IMR-90 (cell line): ENCODE measurements at regions not wholly inside any gene's neighbourhood (a gene's known extent, or its start where the extent isn't known, plus 50 kb on each side); places are given as distances from the start of the nearest gene placed in this dataset.

Source experiments
- ATAC-seq: fragments of 200-7000 bp; cut with Tn5 transposase; 2 replicates; pipeline ENCODE4 v1.9.1; 2020; ENCODE audit warnings: low read depth, mild to moderate bottlenecking, moderate library complexity
- BruUV-seq: library from RNA; stranded (reverse); fragments of 400-500 nt; replicated peaks from 2 replicates; lab custom pipeline; 2021; lab: Mats Ljungman, UMichigan
- CTCF ChIA-PET: fragments of 300-600 bp; formaldehyde crosslinking; extraction: SDS; loops from one replicate; lab custom pipeline; 2021; ENCODE audit warnings: antibody characterized with exemption; lab: Yijun Ruan, JAX
- POLR2A ChIA-PET: fragments of 300-600 bp; sonication (Branson Sonifier 250); formaldehyde crosslinking; loops from one replicate; lab custom pipeline; 2022; ENCODE audit warnings: antibody characterized with exemption; ENCODE audit not compliant: unreplicated experiment; lab: Charles Lee
- DNase-seq: peaks from one replicate; pipeline ENCODE4 v3.0.0; 2013
- H2AFZ ChIP-seq: replicated peaks from 2 replicates; pipeline ENCODE3; 2013; ENCODE audit warnings: low read length, mild to moderate bottlenecking; ENCODE audit not compliant: poor library complexity
- H2AK5ac ChIP-seq: 2 replicates; pipeline ENCODE4 v1.6.1; 2013; ENCODE audit warnings: low read depth, low read length, inconsistent platforms
- H2AK9ac ChIP-seq: replicated peaks from 2 replicates; pipeline ENCODE3; 2013; ENCODE audit warnings: mild to moderate bottlenecking, low read depth, low read length, moderate library complexity; ENCODE audit not compliant: poor library complexity
- H2BK120ac ChIP-seq: 2 replicates; pipeline ENCODE4 v1.6.1; 2013; ENCODE audit warnings: low read depth, low read length, inconsistent platforms
- H2BK15ac ChIP-seq: 3 replicates; pipeline ENCODE4 v1.6.1; 2013; ENCODE audit warnings: low read depth, low read length, inconsistent platforms
- H2BK20ac ChIP-seq: 2 replicates; pipeline ENCODE4 v1.6.1; 2013; ENCODE audit warnings: low read depth, mild to moderate bottlenecking, inconsistent platforms, low read length, moderate library complexity
- H2BK5ac ChIP-seq: 2 replicates; pipeline ENCODE4 v1.6.1; 2013; ENCODE audit warnings: mild to moderate bottlenecking, low read depth, low read length, inconsistent platforms; ENCODE audit not compliant: poor library complexity, severe bottlenecking
- H3K14ac ChIP-seq: replicated peaks from 2 replicates; pipeline ENCODE4 v1.6.1; 2013; ENCODE audit warnings: low read depth, low read length, inconsistent platforms
- H3K18ac ChIP-seq: 2 replicates; pipeline ENCODE4 v1.6.1; 2013; ENCODE audit warnings: low read depth, low read length, control low read depth
- H3K23ac ChIP-seq: 2 replicates; pipeline ENCODE4 v1.6.1; 2013; ENCODE audit warnings: low read depth, low read length, inconsistent platforms
- H3K27ac ChIP-seq: 2 replicates; pipeline ENCODE4 v1.5.1; 2013; ENCODE audit warnings: mild to moderate bottlenecking, control low read depth, low read length; ENCODE audit not compliant: insufficient read depth
- H3K27me3 ChIP-seq: 2 replicates; pipeline ENCODE4 v1.6.1; 2013; ENCODE audit warnings: low read length; ENCODE audit not compliant: control insufficient read depth, insufficient read depth
- H3K36me3 ChIP-seq: 2 replicates; pipeline ENCODE4 v1.6.1; 2013; ENCODE audit warnings: low read length, mixed read lengths; ENCODE audit not compliant: control insufficient read depth, insufficient read depth
- H3K4ac ChIP-seq: 2 replicates; pipeline ENCODE4 v1.6.1; 2013; ENCODE audit warnings: low read depth, low read length, inconsistent platforms
- H3K4me1 ChIP-seq: 2 replicates; pipeline ENCODE4 v1.6.1; 2013; ENCODE audit warnings: low read length, mixed read lengths; ENCODE audit not compliant: control insufficient read depth, insufficient read depth
- H3K4me2 ChIP-seq: 2 replicates; pipeline ENCODE4 v1.6.1; 2013; ENCODE audit warnings: low read depth, mild to moderate bottlenecking, control low read depth, low read length, moderate library complexity
- H3K4me3 ChIP-seq: 2 replicates; pipeline ENCODE4 v1.5.1; 2013; ENCODE audit warnings: low read depth, mild to moderate bottlenecking, control low read depth, low read length, moderate library complexity; ENCODE audit not compliant: insufficient read depth
- H3K56ac ChIP-seq: 2 replicates; pipeline ENCODE4 v1.6.1; 2013; ENCODE audit warnings: low read length, inconsistent platforms; ENCODE audit not compliant: insufficient read depth; ENCODE audit errors: extremely low read depth
- H3K79me1 ChIP-seq, 2 experiments: 2 replicates each; pipeline ENCODE4 v1.6.1; 2013; ENCODE audit warnings: low read length in 2 of 2, inconsistent platforms in 1 of 2, low read depth in 1 of 2
- H3K9ac ChIP-seq: 2 replicates; pipeline ENCODE4 v1.6.1; 2013; ENCODE audit warnings: low read depth, low read length, control low read depth
- H3K9me1 ChIP-seq: 2 replicates; pipeline ENCODE4 v1.6.1; 2013; ENCODE audit warnings: low read length, inconsistent platforms; ENCODE audit not compliant: insufficient read depth
- H3K9me3 ChIP-seq: 2 replicates; pipeline ENCODE4 v1.6.1; 2013; ENCODE audit warnings: low read length; ENCODE audit not compliant: control insufficient read depth, insufficient read depth
- H4K20me1 ChIP-seq: 2 replicates; pipeline ENCODE4 v1.6.1; 2013; ENCODE audit warnings: low read length, inconsistent platforms; ENCODE audit not compliant: insufficient read depth
- H4K5ac ChIP-seq: 2 replicates; pipeline ENCODE4 v1.6.1; 2013; ENCODE audit warnings: mild to moderate bottlenecking, low read depth, low read length, control low read depth
- H4K8ac ChIP-seq, 2 experiments: 2 replicates each; pipeline ENCODE4 v1.6.1; 2013; ENCODE audit warnings: low read depth in 2 of 2, low read length in 2 of 2, control low read depth in 1 of 2, inconsistent platforms in 1 of 2
- H4K91ac ChIP-seq: 2 replicates; pipeline ENCODE4 v1.6.1; 2013; ENCODE audit warnings: low read depth, low read length, inconsistent platforms; ENCODE audit not compliant: insufficient read depth
- BHLHE40 ChIP-seq: fragments of 150-350 bp; IDR thresholded peaks from 2 replicates; pipeline ENCODE4 v1.6.1; 2016; ENCODE audit warnings: mild to moderate bottlenecking, low read depth, low read length
- CEBPB ChIP-seq: IDR thresholded peaks from 2 replicates; pipeline ENCODE4 v1.6.1; 2012; ENCODE audit warnings: low read depth, low read length, improper control_type of control experiment
- CHD1 ChIP-seq: IDR thresholded peaks from 2 replicates; pipeline ENCODE4 v1.6.1; 2012; ENCODE audit warnings: low read depth, low read length, improper control_type of control experiment
- ELK1 ChIP-seq: fragments of 150-350 bp; IDR thresholded peaks from 2 replicates; pipeline ENCODE4 v1.6.1; 2016; ENCODE audit warnings: low read depth, mild to moderate bottlenecking, low read length, moderate library complexity, borderline replicate concordance
- MXI1 ChIP-seq: IDR thresholded peaks from 2 replicates; pipeline ENCODE4 v1.6.1; 2012; ENCODE audit warnings: low read depth, mild to moderate bottlenecking, low read length, moderate library complexity, borderline replicate concordance
- RCOR1 ChIP-seq: IDR thresholded peaks from 2 replicates; pipeline ENCODE4 v1.6.1; 2012; ENCODE audit warnings: mild to moderate bottlenecking, low read length, improper control_type of control experiment; ENCODE audit not compliant: insufficient replicate concordance
- RFX5 ChIP-seq: IDR thresholded peaks from 2 replicates; pipeline ENCODE4 v1.8.0; 2012; ENCODE audit warnings: low read depth, mild to moderate bottlenecking, low read length, moderate library complexity
- SMC3 ChIP-seq: fragments of 150-350 bp; IDR thresholded peaks from 2 replicates; pipeline ENCODE4 v1.6.1; 2016; ENCODE audit warnings: low read depth, mild to moderate bottlenecking, antibody characterized with exemption, low read length, moderate library complexity
- USF2 ChIP-seq: fragments of 150-350 bp; IDR thresholded peaks from 2 replicates; pipeline ENCODE4 v1.6.1; 2017; ENCODE audit warnings: mild to moderate bottlenecking, antibody characterized with exemption, low read length, low read depth
- WGBS, 2 experiments: methylation state at CpG; one replicate each; pipeline versions ENCODE4 v1.1.5 to v1.1.7; 2013; ENCODE audit warnings: missing lambda C conversion rate in 2 of 2; ENCODE audit not compliant: insufficient read length in 1 of 2; ENCODE audit errors: extremely low coverage in 2 of 2; 5-methylcytosine and 5-hydroxymethylcytosine counted together
- dilution Hi-C: fragments of 300-500 bp; cut with HindIII; formaldehyde crosslinking; loops from one replicate; pipeline ENCODE4 v1.14.3; 2018; ENCODE audit warnings: low sequenced_read_pairs; ENCODE audit not compliant: unreplicated experiment
- in situ Hi-C: fragments of 300-500 bp; cut with MboI; formaldehyde crosslinking; loops from 3 replicates; pipeline ENCODE4 v1.14.3; 2019; ENCODE audit warnings: low sequenced_read_pairs, inconsistent platforms, mixed read lengths
- intact Hi-C: fragments of 100-400 bp; cut with micrococcal nuclease; formaldehyde crosslinking; loops from 2 replicates; pipeline ENCODE4 v1.10.0; 2022

DNA sequence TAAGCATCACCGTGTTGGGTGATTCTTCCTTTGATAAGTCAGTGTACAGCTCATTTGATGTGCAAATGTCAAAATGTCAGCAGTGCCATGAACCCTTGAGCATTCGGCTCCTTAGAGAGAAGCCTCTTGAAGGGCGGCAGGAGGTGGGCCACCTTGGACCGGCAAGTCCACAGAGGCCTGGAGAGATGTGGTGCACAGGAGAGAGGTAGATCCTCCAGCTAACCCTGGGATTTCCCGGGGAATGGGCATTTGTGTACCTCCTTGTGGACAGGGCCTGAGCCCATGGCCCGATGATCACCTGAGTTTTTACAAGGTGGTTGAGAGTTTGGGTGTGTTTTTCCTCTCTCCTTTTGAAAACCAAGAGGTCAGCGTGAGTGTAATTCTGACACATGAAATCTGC, 133.2 kb upstream of the RCN1 start:
- H3K14ac ChIP-seq, result no peak overlapping the region
- no peak overlapping the region for H2BK15ac ChIP-seq
- in situ Hi-C loops (no loop called here), dilution Hi-C loops (no loop called here), intact Hi-C loops (loop anchor here (1.0 to 2.0 kb wide), 4 partner anchors 469 to 717 kb away; no protein-coding TSS in a partner anchor)
- H3K4ac ChIP-seq, result no peak overlapping the region
- H3K23ac ChIP-seq, result no peak overlapping the region
- peaks cover 5% of the 10 kb centered on the region for H3K27me3 ChIP-seq
- no peak overlapping the region for H4K8ac ChIP-seq
- CTCF ChIA-PET, result interaction anchor here (0.5 to 2.3 kb wide), 13 partner anchors 8 to 745 kb away, joined by 3 to 11 read pairs (median 5); no protein-coding TSS in a partner anchor
- DNase-seq, result no peak
- H3K79me1 ChIP-seq, result no peaks in the 10 kb centered on the region
- no peak overlapping the region for H4K91ac ChIP-seq
- H2AFZ ChIP-seq, result peak overlapping the region; percentile 44
- ATAC-seq, result no peak
- H2AK9ac ChIP-seq, result no peak overlapping the region
- H3K4me2 ChIP-seq, result no peak overlapping the region
- BruUV-seq, result no TSS peak
- no peak overlapping the region for H3K4me3 ChIP-seq
- H3K9ac ChIP-seq, result no peak overlapping the region
- no peaks in the 10 kb centered on the region for H4K20me1 ChIP-seq
- H3K27ac ChIP-seq, result no peak overlapping the region
- no peak overlapping the region for H2BK5ac ChIP-seq
- no peak for TF ChIP-seq SMC3
- no peak for TF ChIP-seq USF2
- no peak for TF ChIP-seq BHLHE40
- TF ChIP-seq ELK1, result no peak
- no peak for TF ChIP-seq CHD1
- no peak for TF ChIP-seq RFX5
- TF ChIP-seq CEBPB, result no peak
- TF ChIP-seq MXI1, result no peak
- TF ChIP-seq RCOR1, result no peak
- no peak overlapping the region for H4K5ac ChIP-seq
- no peak overlapping the region for H2BK20ac ChIP-seq
- no peaks in the 10 kb centered on the region for H3K9me1 ChIP-seq
- H2BK120ac ChIP-seq, result no peak overlapping the region
- 90% methylated on average over 2 of the region's 7 CpGs; no CpG with 5 or more reads in 1 of the 2 experiments for WGBS, 2 experiments
- H3K4me1 ChIP-seq, result no peaks in the 10 kb centered on the region
- H3K9me3 ChIP-seq, result no peaks in the 10 kb centered on the region
- H2AK5ac ChIP-seq, result no peak overlapping the region
- POLR2A ChIA-PET, result no interaction called here
- no peaks in the 10 kb centered on the region for H3K36me3 ChIP-seq
- H3K56ac ChIP-seq, result no peak overlapping the region
- no peak overlapping the region for H3K18ac ChIP-seq
